ENCODE measurements at regions not wholly inside any gene's neighbourhood (a gene's known extent, or its start where the extent isn't known, plus 50 kb on each side); places are given as distances from the start of the nearest gene placed in this dataset.

GRCh38 chr9:106017198-106017740 lies 322.9 kb downstream of the TMEM38B start:
- no peak for DNase-seq (ENCODE audit: low read depth, low spot score)
- H3K27ac ChIP-seq (ENCODE audit: insufficient read depth, low read depth, low read length), result no peak overlapping the region
- intact Hi-C loops (cut with micrococcal nuclease), result no loop called here
- no peaks in the 10 kb centered on the region for H4K20me1 ChIP-seq (replicated peaks; ENCODE audit: control insufficient read depth, extremely low read depth, insufficient read depth, low read length)
- CTCF ChIA-PET, result no interaction called here
- H3K9me1 ChIP-seq (replicated peaks; ENCODE audit: control insufficient read depth, extremely low read depth, insufficient read depth, low read length), result no peaks in the 10 kb centered on the region
- FAIRE-seq, result no peak
- TF ChIP-seq GATA2 (IDR thresholded peaks at IDR 0.05; ENCODE audit: insufficient read depth, insufficient read length, low read depth, low read length) (no peak), MAX (IDR thresholded peaks at IDR 0.05; ENCODE audit: insufficient read depth, insufficient read length) (no peak), JUN (IDR thresholded peaks at IDR 0.05; ENCODE audit: borderline replicate concordance, insufficient read depth, insufficient read length, low read depth) (no peak), FOS (IDR thresholded peaks at IDR 0.05; ENCODE audit: borderline replicate concordance, insufficient read depth, low read length) (no peak), CTCF (IDR thresholded peaks at IDR 0.05; ENCODE audit: extremely low read depth in 1 of 2, insufficient read depth in 1 of 2, low read depth in 1 of 2, low read length in 2 of 2) (no peak), EZH2 (IDR thresholded peaks at IDR 0.05; ENCODE audit: borderline replicate concordance, low read depth, low read length, severe bottlenecking) (no peak), MYC (IDR thresholded peaks at IDR 0.05; ENCODE audit: low read depth, low read length) (no peak), POLR2A (IDR thresholded peaks at IDR 0.05; ENCODE audit: low read depth, low read length) (no peak), POLR2AphosphoS5 (IDR thresholded peaks at IDR 0.05; ENCODE audit: insufficient read depth, low read depth, low read length) (no peak)
- POLR2A ChIA-PET, result no interaction called here
- H3K4me3 ChIP-seq (replicated peaks in 1 of 3; ENCODE audit: insufficient read depth in 1 of 3, low read depth in 1 of 3, low read length in 3 of 3), result no peak overlapping the region
- dilution Hi-C loops (cut with MboI; ENCODE audit: extremely low pct_ligation_motif_present, low sequenced_read_pairs), result no loop called here
- H3K4me1 ChIP-seq (ENCODE audit: control insufficient read depth, extremely low read depth, insufficient read depth, low read length), result no peaks in the 10 kb centered on the region
- H3K36me3 ChIP-seq (ENCODE audit: control insufficient read depth in 2 of 2, extremely low read depth in 1 of 2, insufficient read depth in 2 of 2, low read length in 2 of 2), result no peaks in the 10 kb centered on the region
- H3K79me2 ChIP-seq (ENCODE audit: control insufficient read depth, insufficient read depth, low read length), result no peaks in the 10 kb centered on the region
- H3K4me2 ChIP-seq (ENCODE audit: insufficient read depth, low read length), result no peak overlapping the region
- no peak overlapping the region for H2AFZ ChIP-seq (ENCODE audit: low read depth, low read length)
- BruUV-seq (replicated peaks), result no TSS peak
- peaks cover 6% of the 10 kb centered on the region for H3K9me3 ChIP-seq (replicated peaks; ENCODE audit: control insufficient read depth, insufficient read depth, low read length)
- H3K9ac ChIP-seq (replicated peaks; ENCODE audit: extremely low read depth, insufficient read depth, low read length), result no peak overlapping the region
- H3K27me3 ChIP-seq (ENCODE audit: control insufficient read depth in 2 of 2, insufficient read depth in 2 of 2, low read length in 2 of 2), result no peaks in the 10 kb centered on the region
